22Rv1 (cell line): ENCODE measurements at regions not wholly inside any gene's neighbourhood (a gene's known extent, or its start where the extent isn't known, plus 50 kb on each side); places are given as distances from the start of the nearest gene placed in this dataset.

ENCODE experiments used
- CTCF ChIP-seq: fragments of 450-650 bp; IDR thresholded peaks from 2 replicates; pipeline ENCODE4 v1.5.1; 2017; ENCODE audit warnings: mild to moderate bottlenecking
- ZFX ChIP-seq: fragments of 450-650 bp; IDR thresholded peaks from 2 replicates; pipeline ENCODE4 v1.6.1; 2017; ENCODE audit warnings: antibody characterized with exemption, borderline replicate concordance

DNA sequence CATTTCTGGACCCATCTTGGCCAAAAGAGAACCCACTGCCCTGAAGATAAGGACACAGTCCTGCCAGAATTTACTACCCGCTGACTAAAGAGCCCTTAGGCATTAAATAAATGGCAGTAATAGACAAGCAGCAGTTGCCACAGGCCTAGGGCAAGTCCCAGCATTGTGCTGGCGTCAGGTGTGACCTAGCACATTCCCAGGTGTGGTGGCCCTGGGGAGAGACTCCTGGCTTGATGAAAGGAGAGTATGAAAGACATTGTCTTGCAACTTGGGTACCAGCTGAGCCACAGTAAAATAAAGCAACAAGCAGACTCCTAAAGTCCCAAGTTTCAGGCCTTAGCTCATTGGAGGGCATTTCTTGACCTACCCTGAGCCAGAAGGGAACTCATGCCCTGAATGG lies 715.7 kb upstream of the SORCS1 start:
- TF ChIP-seq CTCF (no peak), ZFX (no peak)
